Peyer's patch (tissue), 4 donors: ENCODE measurements at regions not wholly inside any gene's neighbourhood (a gene's known extent, or its start where the extent isn't known, plus 50 kb on each side); places are given as distances from the start of the nearest gene placed in this dataset.

Experiments used
- DNase-seq, 3 donors: peaks; one replicate each; pipeline ENCODE4 v3.0.0-alpha.2; 2017 to 2019
- H3K27ac ChIP-seq, 4 donors: fragments of 200-600 bp; sonication (generic); one replicate each; pipeline ENCODE4 v1.5.1; 2016 to 2019
- H3K27me3 ChIP-seq, 2 donors: fragments of 200-600 bp; sonication (generic); one replicate each; pipeline ENCODE4 v1.5.1; 2019
- H3K36me3 ChIP-seq, 3 donors: fragments of 200-600 bp; sonication (generic); one replicate each; pipeline ENCODE4 v1.5.1; 2016 to 2019
- H3K4me1 ChIP-seq, 4 donors: fragments of 200-600 bp; sonication (generic); one replicate each; pipeline ENCODE4 v1.5.1; 2016 to 2019
- H3K4me3 ChIP-seq, 4 donors: fragments of 200-600 bp; sonication (generic); 1 replicate in 3 of 4; 2 replicates in 1 of 4; pipeline ENCODE4 v1.5.1; 2016 to 2019; ENCODE audit warnings: mild to moderate bottlenecking in 1 of 4
- H3K9me3 ChIP-seq, 4 donors: fragments of 200-600 bp; sonication (generic); one replicate each; pipeline ENCODE4 v1.5.1; 2016 to 2019; ENCODE audit warnings: mild to moderate bottlenecking in 1 of 4
- CTCF ChIP-seq, 6 experiments: fragments of 450-650 bp in 4 of 6; fragments of 200-600 bp in 2 of 6; sonication (generic) in 1 of 6; IDR thresholded peaks; one replicate each; pipeline ENCODE4 v1.5.1; 2017 to 2019; ENCODE audit warnings: antibody characterized with exemption in 6 of 6, mild to moderate bottlenecking in 3 of 6, moderate library complexity in 1 of 6
- POLR2A ChIP-seq, 2 donors: fragments of 450-650 bp; IDR thresholded peaks; one replicate each; pipeline ENCODE4 v1.5.1; 2017; ENCODE audit warnings: antibody characterized with exemption in 2 of 2, mild to moderate bottlenecking in 2 of 2, moderate library complexity in 2 of 2

- H3K4me3 ChIP-seq = no peak overlapping the region
- TF ChIP-seq CTCF (IDR thresholded peaks at IDR 0.05) (no peak), POLR2A (IDR thresholded peaks at IDR 0.05) (no peak)
- H3K27ac ChIP-seq = no peak overlapping the region
- DNase-seq = no peak
- H3K27me3 ChIP-seq = no peaks in the 10 kb centered on the region
- H3K4me1 ChIP-seq = no peaks in the 10 kb centered on the region
- H3K36me3 ChIP-seq = no peaks in the 10 kb centered on the region
- no peaks in the 10 kb centered on the region for H3K9me3 ChIP-seq
Measured at GRCh38 chr9:74317235-74317634, 179.9 kb upstream of the RORB start.

- DNase-seq = no peak
- H3K27me3 ChIP-seq = no peaks in the 10 kb centered on the region
- TF ChIP-seq CTCF (IDR thresholded peaks at IDR 0.05) = no peak
- no peak for TF ChIP-seq POLR2A (IDR thresholded peaks at IDR 0.05)
Measured at GRCh38 chr9:74321396-74321795, 175.7 kb upstream of the RORB start.

GRCh38 chr9:74322661-74323314 is 174.3 kb upstream of the RORB start:
- TF ChIP-seq CTCF (IDR thresholded peaks at IDR 0.05) (no peak), POLR2A (IDR thresholded peaks at IDR 0.05) (no peak)

More at GRCh38 chr9:74321396-74321795, 175.7 kb upstream of the RORB start:
- Histone ChIP-seq H3K36me3 (no peaks in the 10 kb centered on the region), H3K4me3 (no peak overlapping the region), H3K27ac (no peak overlapping the region), H3K4me1 (no peaks in the 10 kb centered on the region), H3K9me3 (no peaks in the 10 kb centered on the region)

GRCh38 chr9:74330487-74331214 is 166.5 kb upstream of the RORB start:
- H3K27ac ChIP-seq = no peak overlapping the region
- TF ChIP-seq CTCF (IDR thresholded peaks at IDR 0.05) = no peak
- TF ChIP-seq POLR2A (IDR thresholded peaks at IDR 0.05) = no peak
- no peaks in the 10 kb centered on the region for H3K27me3 ChIP-seq
- no peaks in the 10 kb centered on the region for H3K36me3 ChIP-seq
- H3K4me3 ChIP-seq = no peak overlapping the region
- no peaks in the 10 kb centered on the region for H3K4me1 ChIP-seq
- DNase-seq = no peak
- H3K9me3 ChIP-seq = no peaks in the 10 kb centered on the region

More at GRCh38 chr9:74322661-74323314, 174.3 kb upstream of the RORB start:
- Histone ChIP-seq H3K4me1 (no peaks in the 10 kb centered on the region), H3K27ac (no peak overlapping the region), H3K4me3 (no peak overlapping the region), H3K27me3 (no peaks in the 10 kb centered on the region), H3K9me3 (no peaks in the 10 kb centered on the region), H3K36me3 (no peaks in the 10 kb centered on the region)
- DNase-seq = no peak

- Histone ChIP-seq H3K9me3 (no peaks in the 10 kb centered on the region), H3K36me3 (no peaks in the 10 kb centered on the region), H3K4me1 (no peaks in the 10 kb centered on the region), H3K4me3 (no peak overlapping the region), H3K27ac (no peak overlapping the region), H3K27me3 (no peaks in the 10 kb centered on the region)
- TF ChIP-seq POLR2A (IDR thresholded peaks at IDR 0.05) (no peak), CTCF (IDR thresholded peaks at IDR 0.05) (no peak)
- DNase-seq = no peak
Measured at GRCh38 chr9:74331607-74332006, 165.5 kb upstream of the RORB start.
